Body of pancreas (tissue), 4 donors: ENCODE measurements at regions not wholly inside any gene's neighbourhood (a gene's known extent, or its start where the extent isn't known, plus 50 kb on each side); places are given as distances from the start of the nearest gene placed in this dataset.

Experiments
- ATAC-seq: fragments of 150-250 bp; one replicate; pipeline ENCODE4 v1.9.1; 2016
- DNase-seq, 4 donors: peaks; one replicate each; pipeline ENCODE4 v3.0.0-alpha.2; 2019
- H3K27ac ChIP-seq, 4 donors: fragments of 200-600 bp; sonication (generic); 1 replicate in 3 of 4; 2 replicates in 1 of 4; pipeline versions ENCODE4 v1.5.1 to v1.6.1; 2016 to 2019; ENCODE audit warnings: mild to moderate bottlenecking in 1 of 4, mixed read lengths in 1 of 4, moderate library complexity in 1 of 4
- H3K27me3 ChIP-seq, 2 donors: fragments of 200-600 bp; sonication (generic); one replicate each; pipeline ENCODE4 v1.6.0; 2016; ENCODE audit warnings: mild to moderate bottlenecking in 1 of 2
- H3K36me3 ChIP-seq, 2 donors: fragments of 200-600 bp; sonication (generic); replicated peaks in 1 of 2; 2 replicates each; pipeline ENCODE4 v1.5.1; 2016; ENCODE audit warnings: low read depth in 2 of 2; ENCODE audit not compliant: insufficient read depth in 1 of 2
- H3K4me1 ChIP-seq: fragments of 200-600 bp; sonication (generic); one replicate; pipeline ENCODE4 v1.6.0; 2016
- H3K4me3 ChIP-seq, 2 donors: fragments of 200-600 bp; sonication (generic); 1 replicate in 1 of 2; 2 replicates in 1 of 2; pipeline ENCODE4 v1.5.1; 2016 to 2019
- H3K9me3 ChIP-seq, 3 donors: fragments of 200-600 bp; sonication (generic); 1 replicate in 2 of 3; 2 replicates in 1 of 3; pipeline ENCODE4 v1.5.1; 2016
- POLR2A ChIP-seq, 3 donors: fragments of 450-650 bp; IDR thresholded peaks; one replicate each; pipeline ENCODE4 v1.6.1; 2016; ENCODE audit warnings: antibody characterized with exemption in 3 of 3, mild to moderate bottlenecking in 2 of 3
- WGBS, 2 donors: methylation state at CpG; one replicate each; pipeline ENCODE4 v1.1.5; 2017; 5-methylcytosine and 5-hydroxymethylcytosine counted together
- intact Hi-C: fragments of 100-400 bp; cut with DNase I; formaldehyde crosslinking; loops from one replicate; pipeline ENCODE4 v1.15.1; 2023
- TF ChIP-seq, protein P1 (sequence below), 7 experiments: fragments of 450-650 bp in 4 of 7; fragments of 200-600 bp in 3 of 7; sonication (generic) in 3 of 7; IDR thresholded peaks; one replicate each; pipeline ENCODE4 v1.5.1; 2016 to 2019; ENCODE audit warnings: antibody characterized with exemption in 7 of 7

DNA sequence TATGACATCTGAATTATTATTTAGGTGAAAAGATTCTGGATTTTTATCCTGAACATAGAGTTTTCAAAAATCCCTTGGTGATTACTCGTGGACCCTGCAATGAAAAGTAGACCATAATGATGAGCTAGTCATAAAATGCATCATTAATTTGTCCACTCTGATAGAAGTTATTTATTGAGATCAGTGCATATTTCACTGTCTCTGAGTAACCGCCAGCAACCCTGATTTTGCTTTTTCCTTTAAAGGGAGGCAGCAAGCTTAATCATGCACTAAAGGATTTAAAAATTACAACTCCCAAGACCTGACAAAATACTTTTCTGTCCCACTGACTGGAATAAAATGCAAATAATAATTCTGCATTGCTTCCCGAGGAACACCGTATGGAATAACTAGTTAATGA lies 259.6 kb upstream of the DPPA4 start:
- TF ChIP-seq, protein P1, sequence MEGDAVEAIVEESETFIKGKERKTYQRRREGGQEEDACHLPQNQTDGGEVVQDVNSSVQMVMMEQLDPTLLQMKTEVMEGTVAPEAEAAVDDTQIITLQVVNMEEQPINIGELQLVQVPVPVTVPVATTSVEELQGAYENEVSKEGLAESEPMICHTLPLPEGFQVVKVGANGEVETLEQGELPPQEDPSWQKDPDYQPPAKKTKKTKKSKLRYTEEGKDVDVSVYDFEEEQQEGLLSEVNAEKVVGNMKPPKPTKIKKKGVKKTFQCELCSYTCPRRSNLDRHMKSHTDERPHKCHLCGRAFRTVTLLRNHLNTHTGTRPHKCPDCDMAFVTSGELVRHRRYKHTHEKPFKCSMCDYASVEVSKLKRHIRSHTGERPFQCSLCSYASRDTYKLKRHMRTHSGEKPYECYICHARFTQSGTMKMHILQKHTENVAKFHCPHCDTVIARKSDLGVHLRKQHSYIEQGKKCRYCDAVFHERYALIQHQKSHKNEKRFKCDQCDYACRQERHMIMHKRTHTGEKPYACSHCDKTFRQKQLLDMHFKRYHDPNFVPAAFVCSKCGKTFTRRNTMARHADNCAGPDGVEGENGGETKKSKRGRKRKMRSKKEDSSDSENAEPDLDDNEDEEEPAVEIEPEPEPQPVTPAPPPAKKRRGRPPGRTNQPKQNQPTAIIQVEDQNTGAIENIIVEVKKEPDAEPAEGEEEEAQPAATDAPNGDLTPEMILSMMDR (IDR thresholded peaks at IDR 0.05), result no peak
- no peak for TF ChIP-seq POLR2A (IDR thresholded peaks at IDR 0.05)
- WGBS, 2 donors, result 51 to 60% methylated on average over 4 of the region's 4 CpGs
- no peaks in the 10 kb centered on the region for H3K27me3 ChIP-seq
- DNase-seq (no peak), ATAC-seq (no peak)
- intact Hi-C loops, result no loop called here
- H3K4me3 ChIP-seq, result no peak overlapping the region
- H3K36me3 ChIP-seq, result no peaks in the 10 kb centered on the region
- no peaks in the 10 kb centered on the region for H3K9me3 ChIP-seq
- H3K27ac ChIP-seq, result no peak overlapping the region
- H3K4me1 ChIP-seq, result no peaks in the 10 kb centered on the region

DNA sequence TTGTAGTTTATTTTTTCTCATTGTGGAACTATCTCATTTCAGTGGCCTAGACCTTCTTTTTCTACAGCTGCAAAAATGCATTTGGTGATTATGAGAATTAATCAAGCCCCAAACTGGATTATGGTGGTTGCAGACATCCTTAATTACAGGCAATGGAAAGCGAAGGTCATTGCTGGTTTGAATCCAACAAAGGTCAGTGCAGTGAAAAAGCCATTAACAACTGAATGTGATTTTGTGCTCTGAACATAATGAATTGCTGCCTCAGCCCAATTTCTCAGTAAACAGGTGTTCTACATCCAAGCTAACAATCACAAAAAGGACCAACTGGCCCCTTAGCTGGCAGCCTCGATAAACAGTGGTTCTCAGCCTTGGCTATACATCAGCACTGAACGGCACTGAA lies 260.1 kb upstream of the DPPA4 start:
- H3K4me1 ChIP-seq, result no peaks in the 10 kb centered on the region
- no peak overlapping the region for H3K4me3 ChIP-seq
- no peak for ATAC-seq
- TF ChIP-seq POLR2A (IDR thresholded peaks at IDR 0.05), result no peak
- TF ChIP-seq, protein P1 (IDR thresholded peaks at IDR 0.05), result no peak
- intact Hi-C loops, result no loop called here
- H3K27ac ChIP-seq, result no peak overlapping the region
- H3K36me3 ChIP-seq, result no peaks in the 10 kb centered on the region
- H3K9me3 ChIP-seq, result no peaks in the 10 kb centered on the region
- H3K27me3 ChIP-seq, result no peaks in the 10 kb centered on the region
- no peak for DNase-seq
- 33 to 49% methylated on average over 3 of the region's 3 CpGs for WGBS, 2 donors

DNA sequence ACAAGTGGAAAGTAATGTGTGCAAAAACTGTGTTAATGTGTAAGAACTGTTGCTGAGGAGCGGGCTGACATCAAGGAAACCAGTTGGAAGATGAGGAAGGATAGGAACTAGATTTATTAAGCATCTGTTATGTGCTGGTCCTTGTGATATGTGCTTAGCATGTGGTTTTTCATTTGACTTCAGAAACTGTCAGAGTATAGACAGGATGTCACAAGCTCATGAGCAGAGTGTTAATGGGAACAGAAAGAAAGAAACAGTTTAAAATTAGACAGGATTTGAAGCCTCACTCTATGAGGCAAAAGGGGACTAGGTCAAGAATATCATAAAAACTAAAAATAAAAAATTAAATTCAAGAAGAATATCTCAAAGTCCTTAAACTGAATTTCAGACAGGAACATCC lies 270.6 kb upstream of the DPPA4 start:
- no peaks in the 10 kb centered on the region for H3K9me3 ChIP-seq
- TF ChIP-seq, protein P1 (IDR thresholded peaks at IDR 0.05), result no peak
- TF ChIP-seq POLR2A (IDR thresholded peaks at IDR 0.05), result no peak
- WGBS, 2 donors, result 78 to 90% methylated on average over 1 of the region's 1 CpG
- H3K36me3 ChIP-seq, result no peaks in the 10 kb centered on the region
- no peaks in the 10 kb centered on the region for H3K4me1 ChIP-seq
- no peak overlapping the region for H3K27ac ChIP-seq
- no peak for DNase-seq
- intact Hi-C loops, result no loop called here
- ATAC-seq, result no peak
- H3K27me3 ChIP-seq, result no peaks in the 10 kb centered on the region
- H3K4me3 ChIP-seq, result no peak overlapping the region

DNA sequence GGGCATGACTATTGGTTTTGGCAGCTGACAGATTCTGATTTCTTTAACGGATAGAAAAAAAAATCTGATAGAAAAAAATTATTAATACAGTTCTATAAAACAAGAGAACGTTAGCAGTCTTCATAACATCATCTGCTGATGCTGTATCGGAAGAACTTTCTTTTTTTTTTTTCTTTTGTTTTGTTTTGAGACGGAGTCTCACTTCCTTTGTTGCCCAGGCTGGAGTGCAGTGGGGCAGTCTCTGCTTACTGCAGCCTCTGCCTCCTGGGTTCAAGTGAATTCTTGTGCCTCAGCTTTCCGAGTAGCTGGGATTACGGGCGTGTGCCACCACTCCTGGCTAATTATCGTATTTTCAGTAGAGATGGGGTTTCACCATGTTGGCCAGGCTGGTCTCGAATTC lies 271.2 kb upstream of the DPPA4 start:
- DNase-seq (no peak), ATAC-seq (no peak)
- 63 to 69% methylated on average over 9 of the region's 9 CpGs for whole genome bisulfite sequencing, 2 donors
- Histone ChIP-seq H3K27ac (no peak overlapping the region), H3K4me1 (no peaks in the 10 kb centered on the region), H3K4me3 (no peak overlapping the region), H3K27me3 (no peaks in the 10 kb centered on the region), H3K36me3 (no peaks in the 10 kb centered on the region), H3K9me3 (no peaks in the 10 kb centered on the region)
- intact Hi-C loops, result no loop called here
- TF ChIP-seq POLR2A (IDR thresholded peaks at IDR 0.05), result no peak
- TF ChIP-seq, protein P1 (IDR thresholded peaks at IDR 0.05), result no peak

DNA sequence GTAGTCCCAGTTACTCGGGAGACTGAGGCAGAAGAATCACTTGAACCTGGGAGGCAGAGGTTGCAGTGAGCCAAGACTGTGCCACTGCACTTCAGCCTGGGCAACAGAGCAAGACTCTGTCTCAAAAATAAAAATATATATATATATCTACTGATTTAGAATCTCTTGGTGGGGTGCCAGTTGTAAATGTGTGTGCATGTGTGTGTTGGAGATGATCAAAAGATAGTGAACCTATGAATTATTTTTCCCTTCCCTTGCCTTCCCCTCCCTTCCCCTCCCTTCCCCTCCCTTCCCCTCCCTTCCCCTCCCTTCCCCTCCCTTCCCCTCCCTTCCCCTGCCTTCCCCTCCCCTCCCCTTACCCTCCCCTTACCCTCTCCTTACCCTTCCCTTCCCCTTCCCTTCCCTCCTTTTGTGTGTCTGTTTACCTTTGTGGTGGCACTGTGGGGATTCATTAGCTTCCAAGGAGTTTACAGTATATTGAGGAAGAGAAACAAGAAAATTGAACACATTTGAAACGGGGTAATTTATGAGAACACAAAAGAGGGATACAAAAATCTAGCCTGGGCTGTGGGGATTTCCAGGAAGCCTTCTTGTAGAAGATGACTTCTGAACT lies 281.5 kb upstream of the DPPA4 start:
- no peak for ATAC-seq
- no peaks in the 10 kb centered on the region for H3K4me1 ChIP-seq
- no peaks in the 10 kb centered on the region for H3K36me3 ChIP-seq
- no peak overlapping the region for H3K27ac ChIP-seq
- DNase-seq, result no peak
- H3K4me3 ChIP-seq, result no peak overlapping the region
- H3K27me3 ChIP-seq, result no peaks in the 10 kb centered on the region
- H3K9me3 ChIP-seq, result no peaks in the 10 kb centered on the region
- 49 to 54% methylated on average over 2 of the region's 2 CpGs for WGBS, 2 donors
- intact Hi-C loops, result no loop called here
- TF ChIP-seq, protein P1 (IDR thresholded peaks at IDR 0.05), result no peak
- no peak for TF ChIP-seq POLR2A (IDR thresholded peaks at IDR 0.05)
